Thyroid gland (tissue), 4 donors: ENCODE measurements at regions not wholly inside any gene's neighbourhood (a gene's known extent, or its start where the extent isn't known, plus 50 kb on each side); places are given as distances from the start of the nearest gene placed in this dataset.

Experiments
- DNase-seq, 2 donors: peaks; one replicate each; pipeline ENCODE4 v3.0.0-alpha.2; 2019
- H3K27ac ChIP-seq, 3 donors: fragments of 200-600 bp; sonication (generic); 1 replicate in 2 of 3; 2 replicates in 1 of 3; pipeline ENCODE4 v1.5.1; 2016 to 2019; ENCODE audit warnings: mild to moderate bottlenecking in 1 of 3, moderate library complexity in 1 of 3
- H3K27me3 ChIP-seq: fragments of 200-600 bp; sonication (generic); one replicate; pipeline ENCODE4 v1.5.1; 2019
- H3K36me3 ChIP-seq, 2 donors: fragments of 200-600 bp; sonication (generic); one replicate each; pipeline ENCODE4 v1.5.1; 2016 to 2019
- H3K4me1 ChIP-seq, 2 donors: fragments of 200-600 bp; sonication (generic); one replicate each; pipeline ENCODE4 v1.5.1; 2017 to 2019
- H3K4me3 ChIP-seq, 3 donors: fragments of 200-600 bp; sonication (generic); replicated peaks in 1 of 3; 1 replicate in 2 of 3; 2 replicates in 1 of 3; pipeline ENCODE4 v1.5.1; 2016; ENCODE audit warnings: mild to moderate bottlenecking in 1 of 3
- H3K9me3 ChIP-seq: fragments of 200-600 bp; sonication (generic); one replicate; pipeline ENCODE4 v1.5.1; 2017
- POLR2A ChIP-seq, 2 donors: fragments of 450-650 bp; IDR thresholded peaks; one replicate each; pipeline ENCODE4 v1.6.1; 2017; ENCODE audit warnings: antibody characterized with exemption in 2 of 2, mild to moderate bottlenecking in 2 of 2, moderate library complexity in 1 of 2
- WGBS, 2 donors: methylation state at CpG; one replicate each; pipeline ENCODE4 v1.1.5; 2017; 5-methylcytosine and 5-hydroxymethylcytosine counted together
- intact Hi-C: fragments of 100-400 bp; cut with DNase I; formaldehyde crosslinking; loops from one replicate; pipeline ENCODE4 v1.15.1; 2023
- TF ChIP-seq, protein P1 (sequence below), 6 experiments: fragments of 200-600 bp in 3 of 6; fragments of 450-650 bp in 3 of 6; sonication (generic) in 3 of 6; IDR thresholded peaks; one replicate each; pipeline ENCODE4 v1.5.1; 2016 to 2019; ENCODE audit warnings: antibody characterized with exemption in 6 of 6, mild to moderate bottlenecking in 2 of 6, inconsistent platforms in 1 of 6, moderate library complexity in 1 of 6

DNA sequence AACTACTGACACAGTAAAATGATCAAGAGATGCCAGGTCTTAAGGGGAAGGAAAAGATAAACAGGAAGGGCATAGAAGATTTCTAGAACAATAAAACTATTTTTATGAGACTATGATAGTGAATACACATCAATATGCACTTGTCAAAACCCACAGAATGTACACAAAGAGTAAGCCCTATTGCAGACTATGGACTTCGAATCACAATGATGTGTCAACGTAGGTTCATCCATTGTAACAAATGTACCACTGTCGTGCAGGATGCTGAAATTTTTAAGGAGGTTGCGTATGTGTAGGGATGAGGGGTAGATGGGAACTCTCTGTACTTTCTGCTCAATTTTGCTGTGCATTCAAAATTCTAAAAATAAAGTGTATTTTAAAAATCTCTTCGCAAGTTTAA is 171.9 kb downstream of the KLF12 start:
- H3K4me3 ChIP-seq, result no peak overlapping the region
- WGBS, 2 donors, result 75 to 88% methylated on average over 5 of the region's 5 CpGs
- intact Hi-C loops, result no loop called here

DNA sequence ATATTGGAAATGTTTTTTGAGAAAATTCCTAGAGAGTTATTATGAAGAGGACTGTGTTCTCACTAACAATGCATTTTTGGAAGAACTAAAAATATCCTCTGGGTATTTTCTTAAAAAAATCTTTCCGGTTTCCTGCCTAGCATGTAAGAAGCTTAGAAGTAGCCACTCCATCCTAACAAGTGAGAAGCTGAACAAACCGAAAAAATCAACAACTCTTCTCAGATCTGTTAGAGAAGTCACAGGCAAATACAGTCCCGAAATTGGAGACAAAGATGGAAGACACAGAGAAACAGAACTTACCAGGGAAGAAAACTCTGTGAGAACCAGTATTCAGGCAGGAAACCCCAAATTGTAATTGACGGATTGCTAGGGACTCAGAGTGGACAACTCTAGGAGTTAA is 173.0 kb downstream of the KLF12 start:
- no peaks in the 10 kb centered on the region for H3K27me3 ChIP-seq
- no peak overlapping the region for H3K4me3 ChIP-seq
- H3K4me1 ChIP-seq, result peaks cover 3 to 5% of the 10 kb centered on the region in 2 donors
- intact Hi-C loops, result no loop called here
- no peaks in the 10 kb centered on the region for H3K9me3 ChIP-seq
- DNase-seq, result no peak
- no peak for TF ChIP-seq POLR2A (IDR thresholded peaks at IDR 0.05)
- TF ChIP-seq, protein P1, sequence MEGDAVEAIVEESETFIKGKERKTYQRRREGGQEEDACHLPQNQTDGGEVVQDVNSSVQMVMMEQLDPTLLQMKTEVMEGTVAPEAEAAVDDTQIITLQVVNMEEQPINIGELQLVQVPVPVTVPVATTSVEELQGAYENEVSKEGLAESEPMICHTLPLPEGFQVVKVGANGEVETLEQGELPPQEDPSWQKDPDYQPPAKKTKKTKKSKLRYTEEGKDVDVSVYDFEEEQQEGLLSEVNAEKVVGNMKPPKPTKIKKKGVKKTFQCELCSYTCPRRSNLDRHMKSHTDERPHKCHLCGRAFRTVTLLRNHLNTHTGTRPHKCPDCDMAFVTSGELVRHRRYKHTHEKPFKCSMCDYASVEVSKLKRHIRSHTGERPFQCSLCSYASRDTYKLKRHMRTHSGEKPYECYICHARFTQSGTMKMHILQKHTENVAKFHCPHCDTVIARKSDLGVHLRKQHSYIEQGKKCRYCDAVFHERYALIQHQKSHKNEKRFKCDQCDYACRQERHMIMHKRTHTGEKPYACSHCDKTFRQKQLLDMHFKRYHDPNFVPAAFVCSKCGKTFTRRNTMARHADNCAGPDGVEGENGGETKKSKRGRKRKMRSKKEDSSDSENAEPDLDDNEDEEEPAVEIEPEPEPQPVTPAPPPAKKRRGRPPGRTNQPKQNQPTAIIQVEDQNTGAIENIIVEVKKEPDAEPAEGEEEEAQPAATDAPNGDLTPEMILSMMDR (IDR thresholded peaks at IDR 0.05), result no peak
- H3K36me3 ChIP-seq, result no peaks in the 10 kb centered on the region
- H3K27ac ChIP-seq, result no peak overlapping the region
- 30 to 40% methylated on average over 4 of the region's 4 CpGs for WGBS, 2 donors

More for the DNA sequence above, 171.9 kb downstream of the KLF12 start:
- Histone ChIP-seq H3K36me3 (no peaks in the 10 kb centered on the region), H3K4me1 (peaks cover 5 to 13% of the 10 kb centered on the region in 2 donors), H3K27ac (no peak overlapping the region), H3K27me3 (no peaks in the 10 kb centered on the region), H3K9me3 (no peaks in the 10 kb centered on the region)
- no peak for DNase-seq
- TF ChIP-seq POLR2A (IDR thresholded peaks at IDR 0.05), result no peak
- TF ChIP-seq, protein P1 (IDR thresholded peaks at IDR 0.05), result no peak

DNA sequence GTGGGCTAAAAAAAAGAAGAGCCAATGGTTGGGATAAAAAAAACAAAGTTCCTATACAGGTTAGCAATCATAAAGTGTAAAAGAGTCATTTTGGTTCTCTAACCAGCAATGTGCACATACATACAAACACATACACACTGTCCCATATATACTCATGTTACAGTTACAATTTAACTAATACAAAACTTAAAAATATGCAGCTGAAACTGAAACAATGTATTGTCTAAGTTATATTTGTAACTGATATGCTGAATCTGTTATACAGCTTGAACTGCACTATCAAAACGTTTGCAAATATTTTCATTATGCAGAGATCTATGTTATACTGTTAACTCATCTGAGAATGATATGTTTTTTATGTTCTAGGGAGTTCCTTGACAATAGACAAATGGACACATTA is 173.7 kb downstream of the KLF12 start:
- TF ChIP-seq, protein P1 (IDR thresholded peaks at IDR 0.05), result no peak
- TF ChIP-seq POLR2A (IDR thresholded peaks at IDR 0.05), result no peak
- H3K9me3 ChIP-seq, result no peaks in the 10 kb centered on the region
- intact Hi-C loops, result no loop called here
- 54 to 80% methylated on average over 1 of the region's 1 CpG for WGBS, 2 donors
- no peaks in the 10 kb centered on the region for H3K36me3 ChIP-seq
- H3K27ac ChIP-seq, result no peak overlapping the region
- DNase-seq, result no peak
- peaks cover 3 to 5% of the 10 kb centered on the region in 2 donors for H3K4me1 ChIP-seq
- no peak overlapping the region for H3K4me3 ChIP-seq
- H3K27me3 ChIP-seq, result no peaks in the 10 kb centered on the region

DNA sequence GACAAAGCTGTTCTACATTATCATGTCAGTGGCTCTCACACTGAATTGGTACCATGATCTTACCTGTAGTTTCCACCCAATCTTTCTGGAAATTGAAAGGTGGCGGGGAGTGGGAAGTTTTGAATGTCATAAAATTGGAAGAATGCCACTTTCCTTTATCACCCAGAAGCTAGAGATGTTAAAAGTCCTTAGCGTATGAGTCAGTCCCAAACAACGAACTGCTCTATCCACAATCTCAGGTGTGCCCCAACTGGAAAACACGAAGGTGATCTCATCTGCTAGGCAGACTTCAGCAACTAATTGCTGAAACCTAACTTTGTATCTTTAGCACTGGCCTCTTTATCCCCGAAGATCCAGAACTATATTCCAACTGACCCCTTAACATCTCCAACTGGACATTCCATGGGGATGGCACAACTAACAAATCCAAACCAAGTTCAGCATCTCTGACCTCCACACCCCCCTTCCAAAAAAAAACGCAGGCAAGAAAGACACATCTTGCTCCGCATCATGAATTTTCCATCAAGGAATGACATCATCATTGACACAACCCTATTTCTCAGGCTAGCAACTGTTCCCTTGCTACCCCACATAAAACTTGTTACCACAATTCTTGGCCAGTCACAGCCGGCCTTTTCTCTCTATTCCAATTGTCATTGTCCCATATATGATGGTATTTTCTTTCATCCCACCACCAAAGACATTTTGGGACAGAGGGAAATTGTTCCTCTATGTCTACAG is 175.4 kb downstream of the KLF12 start:
- DNase-seq, result no peak
- peaks cover 3 to 5% of the 10 kb centered on the region in 2 donors for H3K4me1 ChIP-seq
- no peaks in the 10 kb centered on the region for H3K36me3 ChIP-seq
- no peak for TF ChIP-seq POLR2A (IDR thresholded peaks at IDR 0.05)
- TF ChIP-seq, protein P1 (IDR thresholded peaks at IDR 0.05), result no peak
- intact Hi-C loops, result no loop called here
- no peaks in the 10 kb centered on the region for H3K9me3 ChIP-seq
- H3K27me3 ChIP-seq, result no peaks in the 10 kb centered on the region
- WGBS, 2 donors, result 85 to 92% methylated on average over 8 of the region's 8 CpGs
- no peak overlapping the region for H3K27ac ChIP-seq
- no peak overlapping the region for H3K4me3 ChIP-seq

DNA sequence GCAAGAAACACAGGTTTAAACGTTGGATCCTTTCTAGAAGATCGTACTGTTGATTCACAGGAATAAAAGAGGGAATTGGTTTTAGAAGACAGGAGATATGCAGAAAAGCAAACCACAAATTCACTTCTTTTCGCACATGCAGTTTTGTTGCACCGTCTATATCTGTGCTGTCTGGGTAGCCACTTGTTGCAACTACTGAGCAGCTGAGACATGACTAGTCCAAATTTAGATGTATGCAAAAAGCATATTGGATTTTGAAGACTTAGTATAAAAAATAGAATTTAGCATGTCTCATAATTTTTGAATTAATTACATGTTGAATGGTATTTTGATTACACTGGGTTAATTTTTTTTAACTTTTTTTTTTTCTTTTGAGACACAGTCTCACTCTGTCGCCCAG is 176.3 kb downstream of the KLF12 start:
- intact Hi-C loops, result no loop called here

More for the DNA sequence above, 176.3 kb downstream of the KLF12 start:
- peaks cover 3 to 5% of the 10 kb centered on the region in 2 donors for H3K4me1 ChIP-seq
- H3K36me3 ChIP-seq, result no peaks in the 10 kb centered on the region
- H3K27ac ChIP-seq, result no peak overlapping the region
- no peaks in the 10 kb centered on the region for H3K27me3 ChIP-seq
- DNase-seq, result no peak
- 95 to 96% methylated on average over 5 of the region's 5 CpGs for WGBS, 2 donors
- TF ChIP-seq POLR2A (IDR thresholded peaks at IDR 0.05), result no peak
- TF ChIP-seq, protein P1 (IDR thresholded peaks at IDR 0.05), result no peak
- H3K4me3 ChIP-seq, result no peak overlapping the region
- no peaks in the 10 kb centered on the region for H3K9me3 ChIP-seq
